Effector memory CD8-positive, alpha-beta T cell (primary cell): ENCODE measurements at regions not wholly inside any gene's neighbourhood (a gene's known extent, or its start where the extent isn't known, plus 50 kb on each side); places are given as distances from the start of the nearest gene placed in this dataset.
"Not testable (repeated sequence)": the region's sequence is repeated elsewhere in the genome, so short reads cannot be mapped to it uniquely, and the experiment has no call there.

ENCODE experiments used
- ATAC-seq: fragments of 150-1000 bp; cut with Tn5 transposase; replicated peaks from 2 replicates; pipeline ENCODE4 v1.10.0; 2021; ENCODE audit warnings: mild to moderate bottlenecking, moderate library complexity
- DNase-seq, 3 experiments: peaks; one replicate each; pipeline ENCODE4 v3.0.0; 2021
- H3K27ac Mint-ChIP-seq, 2 donors: one replicate each; pipeline ENCODE4 v1.8.0; 2022; ENCODE audit warnings: mild to moderate bottlenecking in 2 of 2, mixed read lengths in 2 of 2, moderate library complexity in 2 of 2
- H3K27me3 Mint-ChIP-seq, 2 donors: one replicate each; pipeline ENCODE4 v1.8.0; 2022; ENCODE audit warnings: mixed read lengths in 2 of 2
- H3K36me3 Mint-ChIP-seq: one replicate; pipeline ENCODE4 v1.8.0; 2022; ENCODE audit warnings: mild to moderate bottlenecking, moderate library complexity, mixed read lengths; ENCODE audit not compliant: insufficient read depth
- H3K4me1 Mint-ChIP-seq, 2 donors: one replicate each; pipeline ENCODE4 v1.8.0; 2022; ENCODE audit warnings: low read depth in 2 of 2, mixed read lengths in 2 of 2
- H3K4me3 Mint-ChIP-seq, 2 donors: one replicate each; pipeline ENCODE4 v1.8.0; 2022; ENCODE audit warnings: mild to moderate bottlenecking in 2 of 2, mixed read lengths in 2 of 2, moderate library complexity in 2 of 2
- H3K9me3 Mint-ChIP-seq, 2 donors: one replicate each; pipeline ENCODE4 v1.8.0; 2022; ENCODE audit warnings: mixed read lengths in 2 of 2

GRCh38 chrX:81857192-81857591, 655.3 kb downstream of the SH3BGRL start:
- no peaks in the 10 kb centered on the region for H3K36me3 Mint-ChIP-seq
- H3K4me3 Mint-ChIP-seq: no peak overlapping the region
- H3K27me3 Mint-ChIP-seq: no peaks in the 10 kb centered on the region
- H3K9me3 Mint-ChIP-seq: no peaks in the 10 kb centered on the region
- no peak overlapping the region for H3K27ac Mint-ChIP-seq
- no peak for ATAC-seq
- no peak for DNase-seq
- H3K4me1 Mint-ChIP-seq: no peaks in the 10 kb centered on the region

GRCh38 chrX:81866873-81867272, 665.0 kb downstream of the SH3BGRL start:
- peaks cover 0 to 7% of the 10 kb centered on the region in 2 donors for H3K9me3 Mint-ChIP-seq
- H3K36me3 Mint-ChIP-seq: no peaks in the 10 kb centered on the region
- no peak for ATAC-seq
- H3K27ac Mint-ChIP-seq: no peak overlapping the region
- H3K4me1 Mint-ChIP-seq: no peaks in the 10 kb centered on the region
- no peak for DNase-seq
- H3K4me3 Mint-ChIP-seq: no peak overlapping the region
- H3K27me3 Mint-ChIP-seq: no peaks in the 10 kb centered on the region

GRCh38 chrX:81868979-81869378, 667.1 kb downstream of the SH3BGRL start:
- Mint-ChIP-seq H3K27ac (no peak overlapping the region), H3K36me3 (no peaks in the 10 kb centered on the region), H3K4me1 (no peaks in the 10 kb centered on the region), H3K27me3 (no peaks in the 10 kb centered on the region), H3K4me3 (no peak overlapping the region), H3K9me3 (peaks cover 0 to 7% of the 10 kb centered on the region in 2 donors)
- ATAC-seq (no peak), DNase-seq (no peak)

- no peaks in the 10 kb centered on the region for H3K4me1 Mint-ChIP-seq
- H3K27ac Mint-ChIP-seq: no peak overlapping the region
- H3K27me3 Mint-ChIP-seq: no peaks in the 10 kb centered on the region
- no peak overlapping the region for H3K4me3 Mint-ChIP-seq
- ATAC-seq (no peak), DNase-seq (no peak)
- H3K36me3 Mint-ChIP-seq: no peaks in the 10 kb centered on the region
- H3K9me3 Mint-ChIP-seq: no peaks in the 10 kb centered on the region
These were observed 672.9 kb downstream of the SH3BGRL start for GRCh38 chrX:81874807-81875206.

- ATAC-seq: no peak
- Mint-ChIP-seq H3K27ac (no peak overlapping the region), H3K36me3 (no peaks in the 10 kb centered on the region)
These were observed 673.9 kb downstream of the SH3BGRL start for GRCh38 chrX:81875800-81876199.

GRCh38 chrX:81876437-81876836, 674.5 kb downstream of the SH3BGRL start:
- no peaks in the 10 kb centered on the region for H3K36me3 Mint-ChIP-seq
- ATAC-seq (no peak), DNase-seq (no peak)
- no peaks in the 10 kb centered on the region for H3K27me3 Mint-ChIP-seq
- H3K27ac Mint-ChIP-seq: no peak overlapping the region
- no peaks in the 10 kb centered on the region for H3K4me1 Mint-ChIP-seq
- H3K9me3 Mint-ChIP-seq: no peaks in the 10 kb centered on the region
- no peak overlapping the region for H3K4me3 Mint-ChIP-seq

More at GRCh38 chrX:81875800-81876199, 673.9 kb downstream of the SH3BGRL start:
- Mint-ChIP-seq H3K27me3 (no peaks in the 10 kb centered on the region), H3K4me3 (no peak overlapping the region), H3K9me3 (no peaks in the 10 kb centered on the region), H3K4me1 (no peaks in the 10 kb centered on the region)
- no peak for DNase-seq

- Mint-ChIP-seq H3K9me3 (no peaks in the 10 kb centered on the region), H3K4me3 (no peak overlapping the region), H3K4me1 (no peaks in the 10 kb centered on the region), H3K36me3 (no peaks in the 10 kb centered on the region), H3K27ac (no peak overlapping the region), H3K27me3 (no peaks in the 10 kb centered on the region)
- ATAC-seq (no peak), DNase-seq (no peak)
These were observed 688.6 kb downstream of the SH3BGRL start for GRCh38 chrX:81890521-81890920.

- H3K9me3 Mint-ChIP-seq: no peaks in the 10 kb centered on the region
- ATAC-seq (no peak), DNase-seq (no peak)
- no peak overlapping the region for H3K27ac Mint-ChIP-seq
- no peaks in the 10 kb centered on the region for H3K27me3 Mint-ChIP-seq
- H3K4me3 Mint-ChIP-seq: no peak overlapping the region
- no peaks in the 10 kb centered on the region for H3K36me3 Mint-ChIP-seq
- H3K4me1 Mint-ChIP-seq: no peaks in the 10 kb centered on the region
These were observed 698.6 kb downstream of the SH3BGRL start for GRCh38 chrX:81900522-81900921.

- ATAC-seq (no peak), DNase-seq (no peak)
- Mint-ChIP-seq H3K9me3 (no peaks in the 10 kb centered on the region), H3K27ac (no peak overlapping the region), H3K36me3 (no peaks in the 10 kb centered on the region), H3K27me3 (no peaks in the 10 kb centered on the region), H3K4me1 (no peaks in the 10 kb centered on the region), H3K4me3 (no peak overlapping the region)
These were observed 723.9 kb downstream of the SH3BGRL start for GRCh38 chrX:81925812-81926211.

GRCh38 chrX:81945911-81946310, 744.0 kb downstream of the SH3BGRL start:
- H3K4me3 Mint-ChIP-seq, DNase-seq, H3K27ac Mint-ChIP-seq, ATAC-seq, H3K27me3 Mint-ChIP-seq, H3K36me3 Mint-ChIP-seq, H3K4me1 Mint-ChIP-seq, H3K9me3 Mint-ChIP-seq: not testable (repeated sequence)

- Mint-ChIP-seq H3K4me1 (no peaks in the 10 kb centered on the region), H3K27me3 (no peaks in the 10 kb centered on the region), H3K4me3 (no peak overlapping the region), H3K9me3 (no peaks in the 10 kb centered on the region), H3K36me3 (no peaks in the 10 kb centered on the region), H3K27ac (no peak overlapping the region)
- ATAC-seq (no peak), DNase-seq (no peak)
These were observed 755.4 kb downstream of the SH3BGRL start for GRCh38 chrX:81957318-81957717.

GRCh38 chrX:81957900-81958545, 756.1 kb downstream of the SH3BGRL start:
- no peaks in the 10 kb centered on the region for H3K9me3 Mint-ChIP-seq
- no peaks in the 10 kb centered on the region for H3K36me3 Mint-ChIP-seq
- H3K27ac Mint-ChIP-seq: no peak overlapping the region
- H3K27me3 Mint-ChIP-seq: no peaks in the 10 kb centered on the region
- no peaks in the 10 kb centered on the region for H3K4me1 Mint-ChIP-seq
- DNase-seq: peak in 1 of 3 experiments; percentile 1
- ATAC-seq: peak; percentile 45
- H3K4me3 Mint-ChIP-seq: no peak overlapping the region

GRCh38 chrX:81959964-81960363, 758.1 kb downstream of the SH3BGRL start:
- H3K27me3 Mint-ChIP-seq: no peaks in the 10 kb centered on the region
- no peaks in the 10 kb centered on the region for H3K36me3 Mint-ChIP-seq
- ATAC-seq: no peak
- no peaks in the 10 kb centered on the region for H3K4me1 Mint-ChIP-seq
- no peaks in the 10 kb centered on the region for H3K9me3 Mint-ChIP-seq
- no peak overlapping the region for H3K27ac Mint-ChIP-seq
- no peak for DNase-seq
- no peak overlapping the region for H3K4me3 Mint-ChIP-seq

- H3K36me3 Mint-ChIP-seq, H3K4me1 Mint-ChIP-seq, H3K9me3 Mint-ChIP-seq, DNase-seq, ATAC-seq, H3K4me3 Mint-ChIP-seq, H3K27ac Mint-ChIP-seq, H3K27me3 Mint-ChIP-seq: not testable (repeated sequence)
These were observed 772.5 kb downstream of the SH3BGRL start for GRCh38 chrX:81974413-81974812.
